Cardiac septum (tissue), 1 donor: ENCODE measurements at regions not wholly inside any gene's neighbourhood (a gene's known extent, or its start where the extent isn't known, plus 50 kb on each side); places are given as distances from the start of the nearest gene placed in this dataset.

Source experiments
- DNase-seq: peaks from one replicate; pipeline ENCODE4 v3.0.0-alpha.2; 2020; ENCODE audit warnings: low spot score
- intact Hi-C: fragments of 100-400 bp; cut with DNase I; formaldehyde crosslinking; loops from one replicate; pipeline ENCODE4 v1.14.0; 2022
- donor health status: DM: no; HTN: no; CAD: no.

DNA sequence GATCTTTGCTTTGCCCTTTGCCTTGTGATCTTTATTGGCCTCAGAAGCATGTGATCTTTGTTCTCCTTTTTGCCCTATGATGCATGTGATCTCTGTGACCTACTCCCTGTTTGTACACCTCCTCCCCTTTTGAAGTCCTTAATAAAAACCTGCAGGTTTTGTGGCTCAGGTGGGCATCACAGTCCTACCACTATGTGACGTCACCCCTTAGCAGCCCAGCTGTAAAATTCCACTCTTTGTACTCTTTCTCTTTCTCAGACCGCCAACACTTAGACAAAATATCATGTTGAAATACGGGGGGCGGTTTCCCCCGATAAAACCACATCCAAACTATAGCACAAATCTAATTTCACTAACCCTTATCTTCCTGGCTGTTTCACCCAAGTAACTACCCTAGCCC lies 76.7 kb upstream of the RAPGEF4 start:
- DNase-seq: no peak
- intact Hi-C loops: no loop called here

DNA sequence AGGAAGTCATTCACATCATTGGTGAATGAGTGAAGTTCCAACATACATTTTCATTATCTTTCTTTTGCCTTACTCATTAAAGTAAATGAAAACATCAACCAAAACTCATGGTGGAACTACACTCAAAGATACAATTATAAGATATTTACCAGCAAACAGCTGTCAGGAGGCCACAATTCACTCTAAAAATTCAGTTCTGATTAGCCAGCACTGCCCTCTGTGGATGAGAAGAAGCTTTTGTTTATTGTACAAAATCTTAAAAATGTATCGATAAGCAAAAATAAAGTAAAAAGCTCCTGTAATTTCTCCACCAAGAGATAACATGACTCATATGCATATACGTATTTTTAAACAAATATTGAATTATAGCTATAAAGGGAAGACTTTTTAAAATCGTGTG lies 73.5 kb upstream of the RAPGEF4 start:
- DNase-seq: no peak
- intact Hi-C loops: no loop called here

- DNase-seq: no peak
- intact Hi-C loops: no loop called here
These were observed 70.9 kb upstream of the RAPGEF4 start for GRCh38 chr2:172664766-172665165.

- no peak for DNase-seq
- intact Hi-C loops: no loop called here
These were observed 67.9 kb upstream of the RAPGEF4 start for GRCh38 chr2:172667581-172668325.

DNA sequence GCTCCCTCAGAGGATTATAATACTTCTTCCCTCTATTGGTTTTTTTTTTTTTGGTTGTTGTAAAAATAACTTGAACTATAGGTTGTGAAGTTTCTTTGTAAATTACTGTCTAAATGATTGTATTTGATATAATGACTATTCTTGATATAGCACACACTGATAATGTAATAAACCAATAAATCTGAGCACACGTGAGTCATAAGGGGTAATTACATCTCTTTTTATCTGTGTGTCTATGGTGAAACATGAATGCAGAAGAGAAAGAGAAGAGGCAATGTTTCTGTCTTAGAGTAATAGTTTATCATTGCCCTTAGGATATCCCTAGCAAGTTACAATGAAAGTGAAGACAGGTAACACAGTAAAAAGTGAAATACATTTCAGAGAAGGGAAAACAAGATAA lies 64.1 kb upstream of the RAPGEF4 start:
- no peak for DNase-seq
- intact Hi-C loops: no loop called here

DNA sequence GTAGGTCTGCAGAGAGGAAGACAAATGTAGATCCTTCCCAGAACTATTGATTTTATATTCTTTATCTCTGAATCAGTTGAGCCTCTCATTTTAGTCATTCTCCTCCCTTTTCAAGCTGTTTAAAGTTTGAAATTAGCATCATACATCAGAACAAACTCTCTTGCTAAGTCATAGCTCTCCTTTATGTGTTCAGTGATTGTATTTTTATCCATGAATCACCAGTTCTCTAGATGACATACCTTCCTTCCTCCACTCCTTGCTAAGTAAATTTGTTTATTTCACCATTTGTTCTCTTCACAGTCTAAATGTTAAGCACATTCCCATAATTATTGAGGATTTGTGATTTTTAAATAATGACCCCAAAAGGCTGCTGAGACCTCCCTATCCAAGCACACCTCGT lies 63.5 kb upstream of the RAPGEF4 start:
- intact Hi-C loops: no loop called here
- DNase-seq: no peak

GRCh38 chr2:172673056-172673683 lies 62.5 kb upstream of the RAPGEF4 start:
- intact Hi-C loops: no loop called here
- no peak for DNase-seq

- intact Hi-C loops: no loop called here
- no peak for DNase-seq
These were observed 61.3 kb upstream of the RAPGEF4 start for GRCh38 chr2:172674034-172674967.

GRCh38 chr2:172674968-172675303 lies 60.7 kb upstream of the RAPGEF4 start:
- DNase-seq: no peak
- intact Hi-C loops: loop anchor here (5.0 kb wide), 1 partner anchor 83 kb away; no protein-coding TSS in a partner anchor

DNA sequence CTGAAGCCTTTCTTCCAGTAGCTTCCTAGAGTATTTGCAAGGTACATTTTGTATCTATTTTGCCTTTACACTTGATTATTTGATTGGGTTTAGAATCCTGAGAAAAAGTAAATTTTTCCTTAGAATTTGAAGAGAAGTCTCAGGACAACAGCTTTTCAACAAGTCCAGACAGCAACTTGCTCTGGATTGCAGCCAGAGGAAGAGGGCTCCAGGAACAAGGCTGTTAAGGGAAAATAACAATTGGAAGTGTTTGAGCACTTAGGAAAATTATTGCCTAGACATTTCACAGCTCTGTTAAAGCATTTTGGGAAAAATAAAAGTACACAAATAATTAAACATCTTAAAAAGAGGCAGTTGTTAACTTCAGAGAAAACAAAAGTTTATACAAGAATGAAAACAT lies 58.3 kb upstream of the RAPGEF4 start:
- intact Hi-C loops: loop anchor here (5.0 kb wide), 1 partner anchor 85 kb away; no protein-coding TSS in a partner anchor

DNA sequence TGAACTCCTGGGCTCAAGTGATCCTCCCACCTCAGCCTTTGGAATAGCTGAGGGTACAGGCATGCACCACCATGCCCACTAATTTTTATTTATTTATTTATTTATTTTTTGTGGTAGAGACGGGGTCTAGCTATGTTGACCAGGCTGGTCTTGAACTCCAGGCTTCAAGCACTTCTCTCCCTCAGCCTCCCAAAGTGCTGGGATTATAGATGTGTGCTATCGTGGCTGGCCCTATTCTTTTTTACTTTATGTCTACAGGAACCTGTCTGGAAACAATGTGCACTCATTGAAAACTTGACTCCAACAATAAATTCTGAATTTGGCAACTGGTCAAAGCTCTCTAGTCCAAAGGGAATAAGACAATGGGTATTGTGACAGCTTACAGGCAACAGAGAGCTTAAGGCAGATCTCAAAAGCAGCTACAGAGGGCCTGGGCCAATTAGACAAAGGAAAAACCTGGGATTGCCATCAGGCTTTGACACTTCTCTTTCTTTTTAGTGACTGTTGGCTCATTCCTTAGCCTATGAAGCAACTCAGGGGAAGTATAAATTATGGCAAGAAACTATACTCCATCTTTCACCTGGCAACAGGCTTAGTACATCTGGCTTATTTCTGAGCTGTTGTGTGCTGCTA lies 55.1 kb upstream of the RAPGEF4 start:
- no peak for DNase-seq
- intact Hi-C loops: no loop called here

More for the DNA sequence above, 58.3 kb upstream of the RAPGEF4 start:
- no peak for DNase-seq

DNA sequence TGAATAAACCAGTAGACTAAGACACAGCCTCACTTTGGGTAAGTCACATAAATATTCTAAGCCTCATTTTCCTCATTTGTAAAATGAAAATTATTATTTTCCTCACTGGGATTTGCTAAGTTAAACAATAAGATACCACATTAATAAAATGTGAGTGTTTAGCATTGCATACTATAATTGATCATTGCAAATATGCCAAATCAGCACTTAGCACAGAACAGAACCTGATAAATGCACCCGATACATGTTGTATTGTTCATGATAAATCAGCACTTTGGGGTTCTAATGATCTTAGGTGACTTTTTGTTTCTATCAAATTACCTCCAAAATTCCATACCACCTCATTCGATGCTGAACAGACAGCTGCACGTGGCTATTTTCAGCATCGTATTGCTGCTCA lies 50.2 kb upstream of the RAPGEF4 start:
- no peak for DNase-seq
- intact Hi-C loops: no loop called here
